NK-92 treated with Interleukin-12 subunit alpha and Interleukin-12 subunit beta, amount 100 ng/mL, for 24 hours (cell line): ENCODE measurements at regions not wholly inside any gene's neighbourhood (a gene's known extent, or its start where the extent isn't known, plus 50 kb on each side); places are given as distances from the start of the nearest gene placed in this dataset.
"Not testable (repeated sequence)": the region's sequence is repeated elsewhere in the genome, so short reads cannot be mapped to it uniquely, and the experiment has no call there.

Experiments
- DNase-seq: peaks from one replicate; lab custom pipeline; 2025; lab: John Stamatoyannopoulos, UW

- DNase-seq, result no peak
Measured at GRCh38 chr1:177423090-177423489, 252.3 kb downstream of the BRINP2 start.

DNA sequence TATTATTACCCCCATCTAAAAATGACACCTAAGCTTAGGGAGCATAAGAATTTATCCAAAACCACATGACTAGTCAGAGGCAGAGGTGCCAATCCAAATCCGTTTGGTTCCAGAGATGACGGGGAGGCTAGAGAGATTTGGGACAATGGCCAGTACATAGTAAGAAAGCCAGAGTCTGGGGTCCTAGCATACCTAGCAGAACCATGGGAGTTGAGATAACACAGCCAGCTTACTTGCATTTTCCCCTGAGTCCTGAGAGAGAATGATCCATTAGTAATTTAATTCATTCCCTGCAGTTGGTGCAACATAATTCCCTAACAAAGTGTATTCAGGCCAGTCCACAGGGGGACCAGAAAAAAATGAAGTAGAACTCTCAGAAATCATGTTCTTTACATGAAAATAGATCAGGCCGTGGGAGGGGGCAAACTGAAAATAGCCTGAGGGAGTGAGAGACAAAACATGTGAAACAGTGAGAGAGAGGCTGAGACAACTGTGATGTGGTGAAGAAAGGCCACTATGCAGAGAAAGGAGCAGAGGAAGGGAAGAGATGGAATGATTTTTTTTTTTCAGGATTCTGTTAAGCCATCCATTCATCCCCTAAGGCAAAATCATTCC, 243.3 kb downstream of the BRINP2 start:
- DNase-seq, result no peak

DNA sequence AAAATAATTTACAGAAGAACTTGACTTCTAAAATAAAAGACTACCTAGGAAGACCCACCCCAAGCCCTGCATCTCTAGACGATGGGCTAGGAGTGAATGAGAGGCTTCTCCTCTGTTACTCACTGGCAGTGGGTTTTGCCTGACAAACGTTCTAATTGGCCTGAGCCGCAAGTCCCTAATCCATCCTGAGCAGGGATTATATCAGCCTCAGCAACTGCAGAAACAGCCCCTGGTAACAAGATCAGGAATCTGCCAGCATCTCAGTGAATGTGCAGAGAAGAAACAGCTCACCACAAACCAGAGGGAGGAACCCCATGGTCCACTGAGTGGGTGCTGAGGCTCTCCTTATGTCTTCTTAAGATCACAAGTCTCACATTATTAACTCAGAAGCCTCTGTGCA, 240.6 kb downstream of the BRINP2 start:
- no peak for DNase-seq

- DNase-seq, result no peak
Measured at GRCh38 chr1:177410179-177410766, 239.5 kb downstream of the BRINP2 start.

GRCh38 chr1:177406323-177406722, 235.6 kb downstream of the BRINP2 start:
- not testable (repeated sequence) for DNase-seq

DNA sequence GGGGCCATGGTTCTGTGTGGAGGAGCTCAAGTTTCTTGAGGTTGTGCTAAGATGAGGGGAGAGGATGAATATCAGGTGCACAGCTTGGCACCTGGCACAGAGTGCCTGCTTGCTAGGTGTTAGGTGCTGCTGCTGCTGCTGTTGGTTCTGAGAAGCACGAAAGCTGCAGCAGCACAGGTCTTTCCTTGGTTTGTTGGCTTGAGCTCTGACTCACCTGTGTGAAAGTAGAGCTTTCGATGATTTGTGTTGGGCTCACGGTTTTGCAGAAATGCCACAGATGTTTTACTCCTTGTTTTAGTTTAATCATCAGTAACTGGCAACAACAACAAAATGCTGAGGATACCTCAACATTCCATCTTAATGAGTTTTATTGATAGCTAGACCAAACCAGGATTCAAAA, 221.6 kb downstream of the BRINP2 start:
- DNase-seq, result no peak

- DNase-seq, result no peak
Measured at GRCh38 chr1:177385760-177386698, 215.3 kb downstream of the BRINP2 start.

- no peak for DNase-seq
Measured at GRCh38 chr1:177384461-177384860, 213.7 kb downstream of the BRINP2 start.

DNA sequence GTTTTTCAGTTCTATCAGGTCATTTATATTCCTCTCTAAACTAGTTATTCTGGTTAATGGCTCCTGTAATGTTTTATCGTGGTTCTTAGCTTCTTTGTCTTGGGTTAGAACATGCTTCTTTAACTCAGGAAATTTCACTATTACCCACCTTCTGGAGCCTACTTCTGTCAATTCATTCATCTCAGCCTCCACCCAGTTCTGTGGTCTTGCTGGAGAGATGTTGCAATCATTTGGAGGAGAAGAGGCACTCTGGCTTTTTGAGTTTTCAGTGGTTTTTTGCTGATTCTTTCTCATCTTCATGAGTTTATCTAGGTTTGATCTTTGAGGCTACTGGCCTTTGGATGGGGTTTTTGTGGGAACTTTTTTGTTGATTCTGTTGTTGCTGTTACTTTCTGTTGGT, 213.0 kb downstream of the BRINP2 start:
- no peak for DNase-seq

DNA sequence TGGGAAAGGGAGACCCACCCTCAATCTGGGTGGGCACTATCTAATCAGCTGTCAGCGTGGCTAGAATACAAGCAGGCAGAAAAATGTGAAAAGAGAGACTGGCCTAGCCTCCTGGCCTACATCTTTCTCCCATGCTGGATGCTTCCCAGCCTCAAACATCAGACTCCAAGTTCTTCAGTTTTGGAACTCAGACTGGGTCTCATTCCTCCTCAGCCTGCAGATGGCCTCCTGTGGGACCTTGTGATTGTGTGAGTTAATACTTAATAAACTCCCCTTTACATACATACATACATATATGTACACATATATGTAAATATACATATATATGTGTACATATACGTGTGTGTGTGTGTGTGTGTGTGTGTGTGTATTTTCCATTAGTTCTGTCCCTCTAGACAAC, 207.1 kb downstream of the BRINP2 start:
- DNase-seq, result no peak

DNA sequence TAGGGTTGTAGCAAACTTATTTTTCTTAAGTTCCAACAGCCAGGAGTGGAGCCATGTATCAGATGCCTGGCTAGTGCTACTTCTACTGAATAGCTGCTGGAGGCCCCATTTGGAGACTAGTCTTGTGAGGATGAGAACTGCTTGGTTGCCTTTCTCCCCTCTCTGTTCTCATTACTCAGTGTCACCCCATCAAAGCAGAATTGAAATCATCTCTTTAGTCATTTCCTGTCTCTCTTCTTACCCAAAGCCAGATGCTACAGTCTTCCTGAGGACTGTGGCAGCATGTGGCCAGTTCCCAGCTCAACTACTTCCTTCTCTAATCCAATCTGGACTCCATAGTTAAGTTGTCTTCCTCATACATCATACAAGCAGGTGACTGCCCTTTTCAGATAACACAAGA, 197.5 kb downstream of the BRINP2 start:
- DNase-seq, result no peak

GRCh38 chr1:177366091-177366490, 195.3 kb downstream of the BRINP2 start:
- no peak for DNase-seq

- DNase-seq, result no peak
Measured at GRCh38 chr1:177360791-177361190, 190.0 kb downstream of the BRINP2 start.

- no peak for DNase-seq
Measured at GRCh38 chr1:177356674-177357435, 186.1 kb downstream of the BRINP2 start.

- no peak for DNase-seq
Measured at GRCh38 chr1:177355575-177355974, 184.8 kb downstream of the BRINP2 start.

DNA sequence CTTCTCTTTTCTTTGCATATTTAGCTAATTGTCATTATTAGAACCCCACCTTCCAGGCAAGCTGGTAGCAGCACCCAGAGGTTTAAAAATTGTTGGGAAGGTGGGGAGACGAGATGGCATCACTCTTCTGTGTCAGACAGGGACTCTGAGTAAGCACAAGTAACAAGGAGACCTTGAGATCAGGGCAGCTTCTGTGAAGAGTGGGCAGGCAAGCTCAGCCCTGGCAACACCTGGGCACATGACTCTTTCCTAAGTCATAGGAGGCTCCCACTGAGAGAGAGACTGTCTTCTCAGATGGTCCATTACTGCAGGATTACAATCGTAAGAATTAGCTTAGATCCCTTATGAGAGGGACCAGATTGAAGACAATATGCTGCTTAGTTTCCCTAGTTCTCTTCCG, 183.5 kb downstream of the BRINP2 start:
- DNase-seq, result no peak

- no peak for DNase-seq
Measured at GRCh38 chr1:177351361-177352108, 180.8 kb downstream of the BRINP2 start.

DNA sequence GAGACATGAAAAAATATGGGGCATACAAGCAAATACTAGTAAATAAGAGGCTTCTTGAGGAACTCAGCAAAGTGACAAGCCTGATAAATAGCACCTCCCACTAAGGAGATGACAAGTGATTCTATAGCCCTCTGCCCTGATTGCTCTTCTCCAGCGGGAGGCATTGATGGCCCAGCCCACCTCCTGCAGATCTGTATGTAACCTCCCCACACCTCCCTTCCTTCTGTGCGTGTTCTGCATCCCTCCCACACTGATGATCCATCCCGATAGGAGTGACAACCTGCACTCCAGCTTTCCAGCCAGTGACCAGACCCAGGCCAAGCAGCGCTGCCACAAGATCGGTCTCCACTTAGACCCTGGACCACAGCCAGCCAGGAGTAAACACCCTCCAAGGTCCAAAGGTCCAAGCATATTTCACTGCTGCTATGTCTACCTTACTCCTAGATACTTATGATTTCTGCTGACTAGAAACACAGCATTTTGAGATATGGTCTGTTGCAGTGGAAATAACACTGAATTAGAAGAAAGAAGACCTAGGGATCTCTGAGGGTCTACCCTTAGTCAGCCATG, 176.1 kb downstream of the BRINP2 start:
- no peak for DNase-seq

DNA sequence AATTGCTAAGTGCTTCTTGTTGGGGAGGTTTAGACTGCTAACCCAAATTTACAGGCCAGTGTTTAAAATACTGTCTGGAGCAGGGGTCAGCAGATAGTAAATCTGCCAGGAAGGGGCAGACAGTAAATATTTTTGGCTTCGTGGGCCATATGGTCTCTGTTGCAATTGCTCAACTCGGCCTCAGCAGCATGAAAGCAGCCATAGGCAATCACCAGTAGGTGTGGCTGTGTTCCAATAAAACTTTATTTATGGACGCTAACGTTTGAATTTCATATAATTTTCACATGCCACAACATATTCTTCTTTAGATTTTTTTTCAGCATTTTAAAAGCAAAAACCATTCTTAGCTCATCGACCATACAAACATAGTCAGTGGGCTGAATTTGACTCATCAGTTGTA, 172.7 kb downstream of the BRINP2 start:
- DNase-seq, result no peak

DNA sequence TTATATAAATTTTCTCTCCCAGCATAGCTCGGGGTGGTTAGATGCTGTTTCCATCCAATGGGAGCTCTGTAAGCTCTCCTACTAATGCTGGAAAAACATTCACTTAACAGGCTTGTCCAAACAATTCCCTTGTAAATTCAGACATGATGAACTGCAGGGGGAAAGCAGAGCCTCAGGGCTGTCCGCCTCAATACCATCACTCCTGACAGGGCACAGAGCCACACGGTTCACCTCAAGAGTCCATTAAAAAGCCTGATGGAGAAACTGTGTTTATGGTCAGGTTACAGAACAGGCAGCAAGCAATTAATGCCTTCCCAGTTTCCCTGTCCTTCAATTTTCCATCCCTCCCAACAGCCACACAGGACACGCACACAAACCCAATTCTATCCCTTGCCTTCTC, 171.0 kb downstream of the BRINP2 start:
- no peak for DNase-seq

DNA sequence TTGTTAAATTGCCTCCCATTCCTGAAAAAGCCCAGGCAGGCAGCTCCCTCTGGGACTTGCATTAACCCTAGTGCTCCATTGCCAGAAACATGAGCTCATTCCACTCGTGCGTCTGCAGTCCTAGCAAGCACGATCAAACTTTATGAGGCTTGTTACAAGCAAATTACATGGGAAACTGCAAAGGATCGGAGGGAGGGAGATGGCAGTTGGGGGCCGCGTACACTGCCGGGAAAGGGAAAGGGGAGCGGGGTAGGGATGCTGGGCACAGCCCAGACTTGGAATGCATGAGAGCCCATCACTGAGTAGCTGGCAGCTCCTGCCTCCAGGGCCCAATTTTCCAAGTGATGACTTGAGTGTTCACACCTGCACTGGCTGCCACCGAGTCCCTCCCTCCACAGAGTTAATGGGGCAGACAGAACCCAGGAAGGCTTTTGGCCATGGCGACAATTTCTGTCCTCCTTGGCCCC, 169.9 kb downstream of the BRINP2 start:
- no peak for DNase-seq
